GM10266 (cell line): ENCODE measurements at regions not wholly inside any gene's neighbourhood (a gene's known extent, or its start where the extent isn't known, plus 50 kb on each side); places are given as distances from the start of the nearest gene placed in this dataset.

Experiments used
- DNase-seq: peaks from one replicate; pipeline ENCODE4 v3.0.0; 2012; ENCODE audit errors: extremely low spot score
- CTCF ChIP-seq: IDR thresholded peaks from 2 replicates; pipeline ENCODE4 v1.5.1; 2012; ENCODE audit warnings: mild to moderate bottlenecking, low read depth; ENCODE audit not compliant: control insufficient read depth, insufficient read depth; ENCODE audit errors: missing control alignments

- no peak for DNase-seq
Observed at GRCh38 chr17:72579990-72580320, 459.1 kb downstream of the SOX9 start.

DNA sequence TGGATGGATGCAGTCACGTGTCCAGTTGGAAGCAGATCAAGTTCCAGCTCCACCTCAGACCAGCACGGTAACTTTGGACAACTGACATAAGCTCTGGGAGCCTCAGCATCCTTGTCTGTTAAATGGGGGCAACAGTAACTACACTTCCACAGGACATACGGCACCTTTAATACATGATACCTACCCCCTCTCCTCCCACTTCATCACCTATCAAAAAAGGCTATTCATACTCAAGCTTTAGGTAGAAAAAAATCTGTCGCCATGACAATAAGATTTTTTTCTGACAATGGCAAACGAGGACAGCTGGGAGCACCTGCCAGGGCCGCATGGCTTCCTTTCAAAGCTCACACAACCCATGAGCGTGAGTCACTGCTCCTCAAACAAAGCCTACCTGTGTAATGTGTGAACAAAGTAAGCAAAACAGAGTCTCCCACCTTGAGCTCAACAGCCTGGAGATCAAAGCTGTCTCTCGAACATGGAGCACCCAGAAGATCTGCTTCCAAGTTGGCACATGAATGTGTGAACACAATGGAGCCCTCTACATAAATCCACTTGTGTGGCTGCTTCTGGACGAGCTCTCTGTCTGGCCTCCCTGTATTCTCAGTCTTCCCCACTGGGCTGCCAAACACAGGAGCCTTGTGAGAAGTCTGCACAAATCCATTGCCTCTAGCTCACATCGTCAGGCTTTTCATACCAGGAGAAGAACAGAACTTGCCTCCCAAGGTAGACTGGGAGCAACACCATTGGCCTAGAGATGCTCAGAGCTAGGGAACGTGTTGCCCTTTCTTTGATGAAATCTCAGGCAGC, 459.7 kb downstream of the SOX9 start:
- TF ChIP-seq CTCF: no peak
- DNase-seq: no peak

More at GRCh38 chr17:72579990-72580320, 459.1 kb downstream of the SOX9 start:
- no peak for TF ChIP-seq CTCF

DNA sequence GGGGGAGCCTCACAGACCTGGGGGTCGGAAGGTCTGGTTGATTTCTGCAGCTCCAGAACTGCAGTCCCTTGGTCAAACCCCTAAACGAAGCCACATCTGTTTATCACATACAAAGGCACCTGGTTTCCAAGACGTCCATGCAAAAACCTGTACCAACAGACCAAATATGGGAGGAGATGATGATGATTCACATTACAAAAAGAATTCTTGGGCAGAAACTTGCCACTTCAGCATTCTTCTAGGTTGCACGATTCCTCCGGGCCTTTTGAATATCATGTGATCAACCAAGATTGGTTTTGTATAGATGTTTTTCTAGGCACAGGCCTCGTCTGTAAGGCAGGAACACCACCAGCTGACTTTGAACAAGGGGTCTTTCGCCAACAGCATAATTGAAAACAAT, 466.3 kb downstream of the SOX9 start:
- TF ChIP-seq CTCF: no peak
- DNase-seq: no peak

- no peak for DNase-seq
- TF ChIP-seq CTCF: no peak
Observed at GRCh38 chr17:72587773-72588511, 467.1 kb downstream of the SOX9 start.

GRCh38 chr17:72588561-72588960, 467.7 kb downstream of the SOX9 start:
- DNase-seq: no peak

DNA sequence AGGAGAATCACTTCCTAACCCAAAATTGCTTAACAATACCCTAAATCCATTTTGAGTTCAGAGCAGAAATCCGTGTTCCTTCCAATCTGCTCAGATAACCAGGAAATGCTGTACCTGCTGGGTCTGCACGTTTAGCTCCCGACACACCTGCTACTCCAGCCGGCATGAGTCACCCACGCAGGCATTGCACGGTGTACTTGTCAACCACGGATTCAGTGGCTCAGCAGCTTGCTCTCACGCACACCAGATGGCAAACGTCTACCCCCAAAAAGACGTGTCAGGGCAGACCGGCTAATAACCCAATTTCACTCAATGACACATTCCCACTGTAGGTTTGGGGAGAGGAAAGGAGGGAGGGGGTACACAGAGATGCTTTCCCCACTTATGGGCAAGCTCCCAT, 468.1 kb downstream of the SOX9 start:
- TF ChIP-seq CTCF: no peak
- DNase-seq: no peak

More at GRCh38 chr17:72588561-72588960, 467.7 kb downstream of the SOX9 start:
- TF ChIP-seq CTCF: no peak

DNA sequence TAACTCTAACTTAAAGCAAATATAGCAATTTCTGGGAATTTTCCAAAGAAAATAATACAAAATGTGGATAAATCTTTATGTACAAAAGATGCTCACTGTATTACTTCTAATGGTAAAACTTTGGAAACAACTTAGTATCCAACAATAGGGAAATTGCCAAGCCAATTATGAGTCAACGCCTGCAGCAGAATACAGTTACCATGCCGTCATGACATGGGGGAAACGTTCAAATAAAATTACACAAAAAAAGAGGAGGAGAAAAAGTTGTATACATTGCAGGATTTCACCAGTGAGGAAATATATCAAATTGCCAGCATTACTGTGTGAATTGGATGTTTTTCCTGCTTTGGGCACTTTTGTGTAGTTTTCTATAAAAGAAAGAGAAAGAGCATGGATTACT, 469.6 kb downstream of the SOX9 start:
- DNase-seq: no peak
- TF ChIP-seq CTCF: no peak
